ENCODE measurements at regions not wholly inside any gene's neighbourhood (a gene's known extent, or its start where the extent isn't known, plus 50 kb on each side); places are given as distances from the start of the nearest gene placed in this dataset.

DNA sequence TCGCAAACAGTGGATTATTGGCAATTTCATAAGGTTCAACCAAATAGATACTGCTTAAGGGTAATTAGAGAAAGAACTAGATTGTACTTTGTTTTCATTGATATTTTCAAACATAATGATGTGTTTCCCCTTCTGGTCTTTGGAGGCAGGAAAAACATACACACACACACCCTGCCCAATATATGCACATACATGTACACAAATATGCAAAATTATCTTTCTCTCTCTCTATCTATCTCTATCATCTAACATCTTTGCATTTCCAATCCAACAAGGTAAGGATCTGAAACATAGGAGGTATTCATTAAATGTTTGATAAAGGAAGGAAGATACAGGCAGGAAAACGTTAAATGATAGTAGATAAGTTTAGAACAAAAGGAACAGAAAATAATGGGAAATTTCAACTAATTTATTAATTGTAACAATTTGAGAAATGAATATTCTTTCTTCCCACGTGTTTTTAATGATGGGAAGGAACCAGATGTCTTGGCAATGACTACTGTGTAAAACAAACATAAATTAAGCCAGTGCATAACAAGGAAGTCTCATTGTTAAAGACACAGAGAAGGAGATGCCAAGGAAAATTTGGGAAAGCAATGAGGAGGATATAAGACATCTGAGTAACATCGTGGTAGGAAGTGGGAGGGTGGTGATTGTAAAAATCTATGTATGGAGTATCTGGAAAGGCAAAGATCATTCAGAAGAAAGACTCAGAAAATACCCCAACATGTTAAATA lies 532.1 kb downstream of the GBA3 start:
- Histone ChIP-seq H3K27ac (ENCODE audit: low read length) (no peak overlapping the region), H3K36me3 (ENCODE audit: insufficient read depth, low read length) (no peaks in the 10 kb centered on the region), H4K20me1 (ENCODE audit: insufficient read depth) (no peaks in the 10 kb centered on the region), H3K4me3 (ENCODE audit: low read length) (no peak overlapping the region), H3K27me3 (ENCODE audit: insufficient read depth, low read depth, low read length) (no peaks in the 10 kb centered on the region), H3K79me2 (replicated peaks; ENCODE audit: insufficient read depth, low read length) (no peaks in the 10 kb centered on the region), H2AFZ (ENCODE audit: low read depth, low read length) (no peak overlapping the region), H3K9me3 (ENCODE audit: low read length) (no peaks in the 10 kb centered on the region), H3K9ac (ENCODE audit: low read length) (no peak overlapping the region), H3K9me2 (ENCODE audit: insufficient read depth, low read length) (no peaks in the 10 kb centered on the region), H3K4me2 (ENCODE audit: low read length) (no peak overlapping the region), H3F3A (ENCODE audit: insufficient read depth, low read length, poor library complexity, severe bottlenecking) (no peaks in the 10 kb centered on the region)
- no peak for TF ChIP-seq EZH2 (IDR thresholded peaks at IDR 0.05; ENCODE audit: borderline replicate concordance, insufficient read depth, low read length, poor library complexity, severe bottlenecking)
- no peak for TF ChIP-seq POLR2AphosphoS5 (IDR thresholded peaks at IDR 0.05)
- TF ChIP-seq RAD21 (conservative IDR thresholded peaks at IDR 0.05): no peak
- TF ChIP-seq, protein P1, sequence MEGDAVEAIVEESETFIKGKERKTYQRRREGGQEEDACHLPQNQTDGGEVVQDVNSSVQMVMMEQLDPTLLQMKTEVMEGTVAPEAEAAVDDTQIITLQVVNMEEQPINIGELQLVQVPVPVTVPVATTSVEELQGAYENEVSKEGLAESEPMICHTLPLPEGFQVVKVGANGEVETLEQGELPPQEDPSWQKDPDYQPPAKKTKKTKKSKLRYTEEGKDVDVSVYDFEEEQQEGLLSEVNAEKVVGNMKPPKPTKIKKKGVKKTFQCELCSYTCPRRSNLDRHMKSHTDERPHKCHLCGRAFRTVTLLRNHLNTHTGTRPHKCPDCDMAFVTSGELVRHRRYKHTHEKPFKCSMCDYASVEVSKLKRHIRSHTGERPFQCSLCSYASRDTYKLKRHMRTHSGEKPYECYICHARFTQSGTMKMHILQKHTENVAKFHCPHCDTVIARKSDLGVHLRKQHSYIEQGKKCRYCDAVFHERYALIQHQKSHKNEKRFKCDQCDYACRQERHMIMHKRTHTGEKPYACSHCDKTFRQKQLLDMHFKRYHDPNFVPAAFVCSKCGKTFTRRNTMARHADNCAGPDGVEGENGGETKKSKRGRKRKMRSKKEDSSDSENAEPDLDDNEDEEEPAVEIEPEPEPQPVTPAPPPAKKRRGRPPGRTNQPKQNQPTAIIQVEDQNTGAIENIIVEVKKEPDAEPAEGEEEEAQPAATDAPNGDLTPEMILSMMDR (IDR thresholded peaks at IDR 0.05; ENCODE audit: poor library complexity, severe bottlenecking): no peak
- TF ChIP-seq MXI1 (conservative IDR thresholded peaks at IDR 0.05; ENCODE audit: poor library complexity, severe bottlenecking): no peak
- TF ChIP-seq SMC3 (conservative IDR thresholded peaks at IDR 0.05; ENCODE audit: poor library complexity): no peak
- no peak for TF ChIP-seq TAF1 (IDR thresholded peaks at IDR 0.05; ENCODE audit: low read depth)
- TF ChIP-seq, protein P2, sequence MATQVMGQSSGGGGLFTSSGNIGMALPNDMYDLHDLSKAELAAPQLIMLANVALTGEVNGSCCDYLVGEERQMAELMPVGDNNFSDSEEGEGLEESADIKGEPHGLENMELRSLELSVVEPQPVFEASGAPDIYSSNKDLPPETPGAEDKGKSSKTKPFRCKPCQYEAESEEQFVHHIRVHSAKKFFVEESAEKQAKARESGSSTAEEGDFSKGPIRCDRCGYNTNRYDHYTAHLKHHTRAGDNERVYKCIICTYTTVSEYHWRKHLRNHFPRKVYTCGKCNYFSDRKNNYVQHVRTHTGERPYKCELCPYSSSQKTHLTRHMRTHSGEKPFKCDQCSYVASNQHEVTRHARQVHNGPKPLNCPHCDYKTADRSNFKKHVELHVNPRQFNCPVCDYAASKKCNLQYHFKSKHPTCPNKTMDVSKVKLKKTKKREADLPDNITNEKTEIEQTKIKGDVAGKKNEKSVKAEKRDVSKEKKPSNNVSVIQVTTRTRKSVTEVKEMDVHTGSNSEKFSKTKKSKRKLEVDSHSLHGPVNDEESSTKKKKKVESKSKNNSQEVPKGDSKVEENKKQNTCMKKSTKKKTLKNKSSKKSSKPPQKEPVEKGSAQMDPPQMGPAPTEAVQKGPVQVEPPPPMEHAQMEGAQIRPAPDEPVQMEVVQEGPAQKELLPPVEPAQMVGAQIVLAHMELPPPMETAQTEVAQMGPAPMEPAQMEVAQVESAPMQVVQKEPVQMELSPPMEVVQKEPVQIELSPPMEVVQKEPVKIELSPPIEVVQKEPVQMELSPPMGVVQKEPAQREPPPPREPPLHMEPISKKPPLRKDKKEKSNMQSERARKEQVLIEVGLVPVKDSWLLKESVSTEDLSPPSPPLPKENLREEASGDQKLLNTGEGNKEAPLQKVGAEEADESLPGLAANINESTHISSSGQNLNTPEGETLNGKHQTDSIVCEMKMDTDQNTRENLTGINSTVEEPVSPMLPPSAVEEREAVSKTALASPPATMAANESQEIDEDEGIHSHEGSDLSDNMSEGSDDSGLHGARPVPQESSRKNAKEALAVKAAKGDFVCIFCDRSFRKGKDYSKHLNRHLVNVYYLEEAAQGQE (IDR thresholded peaks at IDR 0.05; ENCODE audit: borderline replicate concordance): no peak
- no peak for TF ChIP-seq EP300 (conservative IDR thresholded peaks at IDR 0.05; ENCODE audit: poor library complexity, severe bottlenecking)

GRCh38 chr4:23220911-23221310 lies 528.2 kb downstream of the GBA3 start:
- no peak overlapping the region for H3K4me2 ChIP-seq (ENCODE audit: low read length)
- H2AFZ ChIP-seq (ENCODE audit: low read depth, low read length): no peak overlapping the region
- no peaks in the 10 kb centered on the region for H3K9me3 ChIP-seq (ENCODE audit: low read length)
- H3K79me2 ChIP-seq (replicated peaks; ENCODE audit: insufficient read depth, low read length): no peaks in the 10 kb centered on the region
- no peaks in the 10 kb centered on the region for H3K36me3 ChIP-seq (ENCODE audit: insufficient read depth, low read length)
- TF ChIP-seq TAF1 (IDR thresholded peaks at IDR 0.05; ENCODE audit: low read depth): no peak
- TF ChIP-seq, protein P2 (IDR thresholded peaks at IDR 0.05; ENCODE audit: borderline replicate concordance): no peak
- no peak for TF ChIP-seq EZH2 (IDR thresholded peaks at IDR 0.05; ENCODE audit: borderline replicate concordance, insufficient read depth, low read length, poor library complexity, severe bottlenecking)
- TF ChIP-seq, protein P1 (IDR thresholded peaks at IDR 0.05; ENCODE audit: poor library complexity, severe bottlenecking): no peak
- no peak for TF ChIP-seq POLR2AphosphoS5 (IDR thresholded peaks at IDR 0.05)
- no peak for TF ChIP-seq RAD21 (conservative IDR thresholded peaks at IDR 0.05)
- TF ChIP-seq EP300 (conservative IDR thresholded peaks at IDR 0.05; ENCODE audit: poor library complexity, severe bottlenecking): no peak
- no peak for TF ChIP-seq SMC3 (conservative IDR thresholded peaks at IDR 0.05; ENCODE audit: poor library complexity)
- no peak for TF ChIP-seq MXI1 (conservative IDR thresholded peaks at IDR 0.05; ENCODE audit: poor library complexity, severe bottlenecking)
- H3K9me2 ChIP-seq (ENCODE audit: insufficient read depth, low read length): no peaks in the 10 kb centered on the region
- H3K9ac ChIP-seq (ENCODE audit: low read length): no peak overlapping the region
- H3K27ac ChIP-seq (ENCODE audit: low read length): peak overlapping the region; percentile 84
- no peaks in the 10 kb centered on the region for H3F3A ChIP-seq (ENCODE audit: insufficient read depth, low read length, poor library complexity, severe bottlenecking)
- H4K20me1 ChIP-seq (ENCODE audit: insufficient read depth): no peaks in the 10 kb centered on the region
- H3K4me3 ChIP-seq (ENCODE audit: low read length): no peak overlapping the region
- no peaks in the 10 kb centered on the region for H3K27me3 ChIP-seq (ENCODE audit: insufficient read depth, low read depth, low read length)

Data from neural cell (in vitro differentiated cells).